ENCODE measurements at regions not wholly inside any gene's neighbourhood (a gene's known extent, or its start where the extent isn't known, plus 50 kb on each side); places are given as distances from the start of the nearest gene placed in this dataset.
"Not testable (repeated sequence)": the region's sequence is repeated elsewhere in the genome, so short reads cannot be mapped to it uniquely, and the experiment has no call there.

DNA sequence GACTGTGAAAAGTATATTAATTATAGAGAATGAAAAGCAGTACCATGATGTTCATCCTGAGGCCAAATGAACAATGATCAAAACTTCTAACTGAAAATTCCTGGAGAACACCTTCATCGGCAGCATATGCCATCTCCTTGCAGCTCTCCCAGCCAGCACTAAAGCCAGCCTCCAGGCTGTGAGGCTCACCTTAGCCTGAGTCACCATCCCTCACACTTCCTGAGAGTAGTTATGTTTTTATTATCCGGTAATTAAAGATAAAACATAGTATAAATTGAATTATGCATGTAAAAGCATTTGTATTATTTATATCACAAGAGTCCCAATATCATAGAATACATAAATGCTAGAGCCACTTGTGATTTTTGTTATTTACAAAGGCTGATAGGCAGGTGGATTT is 341.9 kb downstream of the BCL2L11 start:
- TF ChIP-seq POLR2A (IDR thresholded peaks at IDR 0.05; ENCODE audit: control extremely low read depth in 1 of 2, low read depth in 2 of 2, low read length in 2 of 2) = not testable (repeated sequence)
- TF ChIP-seq, protein P1, sequence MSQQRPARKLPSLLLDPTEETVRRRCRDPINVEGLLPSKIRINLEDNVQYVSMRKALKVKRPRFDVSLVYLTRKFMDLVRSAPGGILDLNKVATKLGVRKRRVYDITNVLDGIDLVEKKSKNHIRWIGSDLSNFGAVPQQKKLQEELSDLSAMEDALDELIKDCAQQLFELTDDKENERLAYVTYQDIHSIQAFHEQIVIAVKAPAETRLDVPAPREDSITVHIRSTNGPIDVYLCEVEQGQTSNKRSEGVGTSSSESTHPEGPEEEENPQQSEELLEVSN (IDR thresholded peaks at IDR 0.05) = not testable (repeated sequence)
- TF ChIP-seq, protein P2, sequence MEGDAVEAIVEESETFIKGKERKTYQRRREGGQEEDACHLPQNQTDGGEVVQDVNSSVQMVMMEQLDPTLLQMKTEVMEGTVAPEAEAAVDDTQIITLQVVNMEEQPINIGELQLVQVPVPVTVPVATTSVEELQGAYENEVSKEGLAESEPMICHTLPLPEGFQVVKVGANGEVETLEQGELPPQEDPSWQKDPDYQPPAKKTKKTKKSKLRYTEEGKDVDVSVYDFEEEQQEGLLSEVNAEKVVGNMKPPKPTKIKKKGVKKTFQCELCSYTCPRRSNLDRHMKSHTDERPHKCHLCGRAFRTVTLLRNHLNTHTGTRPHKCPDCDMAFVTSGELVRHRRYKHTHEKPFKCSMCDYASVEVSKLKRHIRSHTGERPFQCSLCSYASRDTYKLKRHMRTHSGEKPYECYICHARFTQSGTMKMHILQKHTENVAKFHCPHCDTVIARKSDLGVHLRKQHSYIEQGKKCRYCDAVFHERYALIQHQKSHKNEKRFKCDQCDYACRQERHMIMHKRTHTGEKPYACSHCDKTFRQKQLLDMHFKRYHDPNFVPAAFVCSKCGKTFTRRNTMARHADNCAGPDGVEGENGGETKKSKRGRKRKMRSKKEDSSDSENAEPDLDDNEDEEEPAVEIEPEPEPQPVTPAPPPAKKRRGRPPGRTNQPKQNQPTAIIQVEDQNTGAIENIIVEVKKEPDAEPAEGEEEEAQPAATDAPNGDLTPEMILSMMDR (IDR thresholded peaks at IDR 0.05; ENCODE audit: control extremely low read depth in 1 of 3, insufficient read depth in 1 of 3, low read depth in 1 of 3, low read length in 3 of 3) = not testable (repeated sequence)
- TF ChIP-seq, protein P3, sequence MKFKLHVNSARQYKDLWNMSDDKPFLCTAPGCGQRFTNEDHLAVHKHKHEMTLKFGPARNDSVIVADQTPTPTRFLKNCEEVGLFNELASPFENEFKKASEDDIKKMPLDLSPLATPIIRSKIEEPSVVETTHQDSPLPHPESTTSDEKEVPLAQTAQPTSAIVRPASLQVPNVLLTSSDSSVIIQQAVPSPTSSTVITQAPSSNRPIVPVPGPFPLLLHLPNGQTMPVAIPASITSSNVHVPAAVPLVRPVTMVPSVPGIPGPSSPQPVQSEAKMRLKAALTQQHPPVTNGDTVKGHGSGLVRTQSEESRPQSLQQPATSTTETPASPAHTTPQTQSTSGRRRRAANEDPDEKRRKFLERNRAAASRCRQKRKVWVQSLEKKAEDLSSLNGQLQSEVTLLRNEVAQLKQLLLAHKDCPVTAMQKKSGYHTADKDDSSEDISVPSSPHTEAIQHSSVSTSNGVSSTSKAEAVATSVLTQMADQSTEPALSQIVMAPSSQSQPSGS (IDR thresholded peaks at IDR 0.05; ENCODE audit: low read length) = not testable (repeated sequence)

All from H1 (cell line).